CD14-positive monocyte (primary cell): ENCODE measurements at regions not wholly inside any gene's neighbourhood (a gene's known extent, or its start where the extent isn't known, plus 50 kb on each side); places are given as distances from the start of the nearest gene placed in this dataset.

ENCODE experiments used
- DNase-seq, 3 donors: peaks; one replicate each; pipeline ENCODE4 v3.0.0-alpha.2; 2011 to 2022
- H2AFZ ChIP-seq: 2 replicates; pipeline ENCODE4 v1.6.0; 2012; ENCODE audit warnings: mild to moderate bottlenecking, low read depth, low read length, inconsistent platforms; ENCODE audit not compliant: insufficient read depth, poor library complexity, severe bottlenecking
- H3K27ac ChIP-seq, 2 donors: 1 replicate in 1 of 2; 2 replicates in 1 of 2; pipeline ENCODE4 v1.5.1; 2012 to 2013; ENCODE audit warnings: low read length in 2 of 2, control low read depth in 1 of 2, inconsistent platforms in 1 of 2, low read depth in 1 of 2, mild to moderate bottlenecking in 1 of 2
- H3K27me3 ChIP-seq, 2 donors: one replicate each; pipeline versions ENCODE4 v1.6.0 to v1.6.1; 2011 to 2013; ENCODE audit warnings: low read length in 2 of 2; ENCODE audit not compliant: control insufficient read depth in 2 of 2, insufficient read depth in 2 of 2
- H3K36me3 ChIP-seq, 2 donors: replicated peaks in 1 of 2; 1 replicate in 1 of 2; 2 replicates in 1 of 2; pipeline versions ENCODE4 v1.5.1 to v1.6.1; 2012 to 2013; ENCODE audit warnings: low read length in 2 of 2, control low read depth in 1 of 2, inconsistent platforms in 1 of 2, mild to moderate bottlenecking in 1 of 2; ENCODE audit not compliant: insufficient read depth in 2 of 2, control insufficient read depth in 1 of 2
- H3K4me1 ChIP-seq, 2 donors: 1 replicate in 1 of 2; 2 replicates in 1 of 2; pipeline versions ENCODE4 v1.5.1 to v1.6.1; 2012 to 2013; ENCODE audit warnings: low read length in 2 of 2, control low read depth in 1 of 2, inconsistent platforms in 1 of 2, mild to moderate bottlenecking in 1 of 2, moderate library complexity in 1 of 2; ENCODE audit not compliant: insufficient read depth in 2 of 2, control insufficient read depth in 1 of 2
- H3K4me2 ChIP-seq: replicated peaks from 2 replicates; pipeline ENCODE3; 2012; ENCODE audit warnings: low read length, moderate library complexity, mild to moderate bottlenecking; ENCODE audit not compliant: poor library complexity, severe bottlenecking; ENCODE audit errors: extremely low read depth
- H3K4me3 ChIP-seq, 3 experiments: fragments of 200-600 bp in 1 of 3; sonication (generic) in 1 of 3; replicated peaks in 1 of 3; 1 replicate in 2 of 3; 2 replicates in 1 of 3; pipeline ENCODE4 v1.5.1; 2011 to 2013; ENCODE audit warnings: low read length in 3 of 3, mild to moderate bottlenecking in 3 of 3, control low read depth in 2 of 3, low read depth in 2 of 3, inconsistent platforms in 1 of 3, moderate library complexity in 1 of 3
- H3K79me2 ChIP-seq: 2 replicates; pipeline ENCODE4 v1.6.0; 2012; ENCODE audit warnings: mild to moderate bottlenecking, control low read depth, inconsistent platforms, low read length, moderate library complexity; ENCODE audit not compliant: insufficient read depth
- H3K9ac ChIP-seq: 2 replicates; pipeline ENCODE4 v1.6.0; 2017; ENCODE audit warnings: low read length, mild to moderate bottlenecking; ENCODE audit not compliant: insufficient read depth, poor library complexity, severe bottlenecking
- H3K9me3 ChIP-seq, 2 donors: replicated peaks in 1 of 2; 1 replicate in 1 of 2; 2 replicates in 1 of 2; pipeline versions ENCODE4 v1.5.1 to v1.6.1; 2012 to 2013; ENCODE audit warnings: low read length in 2 of 2, control low read depth in 1 of 2; ENCODE audit not compliant: control insufficient read depth in 1 of 2, insufficient read depth in 1 of 2
- H4K20me1 ChIP-seq: 2 replicates; pipeline ENCODE4 v1.6.0; 2012; ENCODE audit warnings: mild to moderate bottlenecking, low read length, control low read depth, moderate library complexity; ENCODE audit not compliant: insufficient read depth
- H3K27ac Mint-ChIP-seq, 7 donors: one replicate each; pipeline ENCODE4 v1.8.0; 2020; ENCODE audit warnings: mild to moderate bottlenecking in 7 of 7, mixed read lengths in 7 of 7, moderate library complexity in 6 of 7, inconsistent platforms in 2 of 7
- H3K27me3 Mint-ChIP-seq, 3 donors: one replicate each; pipeline ENCODE4 v1.8.0; 2021 to 2022; ENCODE audit warnings: low read depth in 3 of 3, mild to moderate bottlenecking in 3 of 3, mixed read lengths in 3 of 3, moderate library complexity in 3 of 3, inconsistent platforms in 1 of 3
- H3K36me3 Mint-ChIP-seq, 2 donors: one replicate each; pipeline ENCODE4 v1.8.0; 2020; ENCODE audit warnings: mixed read lengths in 2 of 2, inconsistent platforms in 1 of 2, mild to moderate bottlenecking in 1 of 2
- H3K4me1 Mint-ChIP-seq: one replicate; pipeline ENCODE4 v1.8.0; 2020; ENCODE audit warnings: mild to moderate bottlenecking, mixed read lengths
- H3K4me3 Mint-ChIP-seq, 2 donors: one replicate each; pipeline ENCODE4 v1.8.0; 2020; ENCODE audit warnings: mild to moderate bottlenecking in 2 of 2, mixed read lengths in 2 of 2, moderate library complexity in 1 of 2
- H3K9me3 Mint-ChIP-seq, 7 donors: one replicate each; pipeline ENCODE4 v1.8.0; 2020 to 2022; ENCODE audit warnings: mixed read lengths in 7 of 7, mild to moderate bottlenecking in 6 of 7, moderate library complexity in 6 of 7, inconsistent platforms in 2 of 7
- CTCF ChIP-seq: fragments of 200-600 bp; IDR thresholded peaks from one replicate; pipeline ENCODE4 v1.8.0; 2022; ENCODE audit warnings: antibody characterized with exemption, mild to moderate bottlenecking
- WGBS: methylation state at CpG from one replicate; pipeline ENCODE4 v1.1.5; 2013; ENCODE audit warnings: missing lambda C conversion rate; ENCODE audit not compliant: insufficient coverage; 5-methylcytosine and 5-hydroxymethylcytosine counted together
- intact Hi-C, 2 donors: fragments of 100-400 bp; cut with micrococcal nuclease; formaldehyde crosslinking; loops; one replicate each; pipeline versions ENCODE4 v1.15.0 to v1.15.1; 2023

GRCh38 chr21:19286876-19287275, 883.3 kb upstream of the TMPRSS15 start:
- no CpG with 5 or more reads among the region's 2 CpGs for WGBS
- intact Hi-C loops, result no loop called here
- no peak for TF ChIP-seq CTCF

GRCh38 chr21:19290328-19290727, 886.7 kb upstream of the TMPRSS15 start:
- no peak overlapping the region for H3K4me3 Mint-ChIP-seq
- no peak for TF ChIP-seq CTCF
- no peak overlapping the region for H3K27ac ChIP-seq
- no peak overlapping the region for H3K27ac Mint-ChIP-seq
- no peak overlapping the region for H3K9ac ChIP-seq
- DNase-seq, result no peak
- no peak overlapping the region for H3K4me2 ChIP-seq
- no peak overlapping the region for H2AFZ ChIP-seq
- no peaks in the 10 kb centered on the region for H4K20me1 ChIP-seq
- H3K4me3 ChIP-seq, result no peak overlapping the region
- H3K9me3 ChIP-seq, result peaks cover 0 to 21% of the 10 kb centered on the region in 2 donors
- no peaks in the 10 kb centered on the region for H3K27me3 ChIP-seq
- intact Hi-C loops, result no loop called here
- no peaks in the 10 kb centered on the region for H3K36me3 Mint-ChIP-seq
- no peaks in the 10 kb centered on the region for H3K4me1 ChIP-seq
- no peaks in the 10 kb centered on the region for H3K79me2 ChIP-seq
- H3K4me1 Mint-ChIP-seq, result no peaks in the 10 kb centered on the region
- no peaks in the 10 kb centered on the region for H3K36me3 ChIP-seq
- no peaks in the 10 kb centered on the region for H3K27me3 Mint-ChIP-seq
- H3K9me3 Mint-ChIP-seq, result peaks cover 0 to 12% (median 7%) of the 10 kb centered on the region in 7 donors

More at GRCh38 chr21:19286876-19287275, 883.3 kb upstream of the TMPRSS15 start:
- Histone ChIP-seq H3K4me1 (no peaks in the 10 kb centered on the region), H3K9me3 (no peaks in the 10 kb centered on the region), H4K20me1 (no peaks in the 10 kb centered on the region), H3K79me2 (no peaks in the 10 kb centered on the region), H3K4me3 (no peak overlapping the region), H3K27me3 (no peaks in the 10 kb centered on the region), H2AFZ (no peak overlapping the region), H3K27ac (no peak overlapping the region), H3K4me2 (no peak overlapping the region), H3K36me3 (no peaks in the 10 kb centered on the region), H3K9ac (no peak overlapping the region)
- Mint-ChIP-seq H3K4me1 (no peaks in the 10 kb centered on the region), H3K27me3 (peaks cover 0 to 1% (median 0%) of the 10 kb centered on the region in 3 donors), H3K4me3 (no peak overlapping the region), H3K27ac (no peak overlapping the region), H3K9me3 (peaks cover 0 to 6% (median 2%) of the 10 kb centered on the region in 7 donors), H3K36me3 (no peaks in the 10 kb centered on the region)
- no peak for DNase-seq
